ENCODE measurements at regions not wholly inside any gene's neighbourhood (a gene's known extent, or its start where the extent isn't known, plus 50 kb on each side); places are given as distances from the start of the nearest gene placed in this dataset.
"Not testable (repeated sequence)": the region's sequence is repeated elsewhere in the genome, so short reads cannot be mapped to it uniquely, and the experiment has no call there.

DNA sequence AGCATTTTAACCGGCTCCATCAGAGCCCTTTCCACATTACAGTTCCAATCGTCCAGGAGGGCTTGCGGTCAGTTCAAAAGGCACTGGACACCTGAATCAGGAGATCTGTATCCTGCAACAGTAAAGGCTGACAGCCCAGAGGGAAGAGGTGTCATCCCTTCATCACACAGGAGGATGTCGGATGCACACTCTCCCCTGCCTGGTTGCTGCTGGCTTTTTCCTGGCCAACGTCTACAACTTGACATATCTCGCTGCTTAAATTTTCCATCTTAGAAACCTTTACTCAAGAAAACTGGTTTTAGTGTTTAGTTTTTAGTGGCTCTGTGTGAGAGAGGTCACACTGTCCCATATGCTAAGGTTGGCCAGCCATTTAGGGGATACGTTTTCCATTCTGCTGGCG lies 78.7 kb upstream of the TNK2 start:
- not testable (repeated sequence) for TF ChIP-seq EZH2 (IDR thresholded peaks at IDR 0.05; ENCODE audit: borderline replicate concordance)
- TF ChIP-seq, protein P1, sequence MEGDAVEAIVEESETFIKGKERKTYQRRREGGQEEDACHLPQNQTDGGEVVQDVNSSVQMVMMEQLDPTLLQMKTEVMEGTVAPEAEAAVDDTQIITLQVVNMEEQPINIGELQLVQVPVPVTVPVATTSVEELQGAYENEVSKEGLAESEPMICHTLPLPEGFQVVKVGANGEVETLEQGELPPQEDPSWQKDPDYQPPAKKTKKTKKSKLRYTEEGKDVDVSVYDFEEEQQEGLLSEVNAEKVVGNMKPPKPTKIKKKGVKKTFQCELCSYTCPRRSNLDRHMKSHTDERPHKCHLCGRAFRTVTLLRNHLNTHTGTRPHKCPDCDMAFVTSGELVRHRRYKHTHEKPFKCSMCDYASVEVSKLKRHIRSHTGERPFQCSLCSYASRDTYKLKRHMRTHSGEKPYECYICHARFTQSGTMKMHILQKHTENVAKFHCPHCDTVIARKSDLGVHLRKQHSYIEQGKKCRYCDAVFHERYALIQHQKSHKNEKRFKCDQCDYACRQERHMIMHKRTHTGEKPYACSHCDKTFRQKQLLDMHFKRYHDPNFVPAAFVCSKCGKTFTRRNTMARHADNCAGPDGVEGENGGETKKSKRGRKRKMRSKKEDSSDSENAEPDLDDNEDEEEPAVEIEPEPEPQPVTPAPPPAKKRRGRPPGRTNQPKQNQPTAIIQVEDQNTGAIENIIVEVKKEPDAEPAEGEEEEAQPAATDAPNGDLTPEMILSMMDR (IDR thresholded peaks at IDR 0.05; ENCODE audit: poor library complexity): not testable (repeated sequence)

Measured in hepatocyte (in vitro differentiated cells).